Smooth muscle cell (in vitro differentiated cells): ENCODE measurements at regions not wholly inside any gene's neighbourhood (a gene's known extent, or its start where the extent isn't known, plus 50 kb on each side); places are given as distances from the start of the nearest gene placed in this dataset. TPM values are rescaled to one million over a fixed set of nuclear protein-coding genes. Genes with fewer than 3 reads are reported as not detected.

Source experiments
- small RNA-seq: library from RNA; depleted of rRNA; stranded (forward); fragments of <200 nt; gene quantifications from one replicate; pipeline ENCODE3, GENCODE V24; 2014

Small RNA genes lying in the stretch of these regions (small RNA-seq; reads per million reads assigned to genes)
- not detected for gene RNU1-65P
- not detected for gene RNU6-129P
- not detected for gene RNU6-478P
